ENCODE measurements at regions not wholly inside any gene's neighbourhood (a gene's known extent, or its start where the extent isn't known, plus 50 kb on each side); places are given as distances from the start of the nearest gene placed in this dataset.

- TF ChIP-seq POLR2AphosphoS5 (IDR thresholded peaks at IDR 0.05; ENCODE audit: low read depth, low read length) = no peak
- no peak for TF ChIP-seq POLR2A (IDR thresholded peaks at IDR 0.05; ENCODE audit: low read depth, low read length)
These were observed 1037.3 kb downstream of the DIAPH3 start for GRCh38 chr13:59126474-59126873.

Data from GM12892 (cell line).